ENCODE measurements at regions not wholly inside any gene's neighbourhood (a gene's known extent, or its start where the extent isn't known, plus 50 kb on each side); places are given as distances from the start of the nearest gene placed in this dataset.
"Not testable (repeated sequence)": the region's sequence is repeated elsewhere in the genome, so short reads cannot be mapped to it uniquely, and the experiment has no call there.

DNA sequence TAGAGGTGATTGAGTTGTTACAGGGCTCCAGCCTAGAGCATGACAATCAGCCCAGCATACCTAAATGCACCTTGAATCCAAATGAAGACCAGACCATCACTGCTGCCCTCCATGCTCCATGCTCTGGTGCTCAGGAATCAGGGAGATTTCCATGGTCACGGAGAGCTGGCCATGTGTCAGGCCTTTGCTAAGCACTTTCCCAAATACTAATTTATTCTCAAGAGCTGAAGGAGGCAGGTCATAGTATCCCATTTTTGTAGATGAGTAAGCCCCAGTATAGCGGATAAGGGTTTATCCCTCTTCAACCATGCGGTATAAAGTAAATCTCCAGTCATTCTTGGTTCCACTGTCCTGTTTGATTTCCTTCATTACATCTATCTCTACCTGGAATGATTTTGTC lies 240.8 kb downstream of the TFAP2A start:
- ChIA-PET POLR2A (ENCODE audit: unreplicated experiment) (no interaction called here), CTCF (interaction anchor here (0.6 kb wide), 1 partner anchor 222 kb away, joined by 5 read pairs; no protein-coding TSS in a partner anchor)
- Histone ChIP-seq H3K9ac (ENCODE audit: low read length) (no peak overlapping the region), H3K4me1 (ENCODE audit: insufficient read depth, low read length) (peaks cover 34% of the 10 kb centered on the region), H2AFZ (ENCODE audit: low read length) (no peak overlapping the region), H3K27ac (ENCODE audit: low read length) (no peak overlapping the region), H3K79me2 (ENCODE audit: low read length) (no peaks in the 10 kb centered on the region), H3K27me3 (ENCODE audit: low read length) (no peaks in the 10 kb centered on the region), H3K9me2 (replicated peaks; ENCODE audit: low read length) (no peaks in the 10 kb centered on the region), H3K9me3 (ENCODE audit: low read length) (no peaks in the 10 kb centered on the region), H4K20me1 (ENCODE audit: low read length) (no peaks in the 10 kb centered on the region), H3K4me2 (ENCODE audit: low read length) (no peak overlapping the region), H3F3A (ENCODE audit: low read length, unreplicated experiment) (peaks cover 8% of the 10 kb centered on the region), H3K36me3 (ENCODE audit: low read depth, low read length) (no peaks in the 10 kb centered on the region), H3K4me3 (ENCODE audit: low read length) (no peak overlapping the region)
- ATAC-seq (no peak), DNase-seq (no peak)
- intact Hi-C loops (cut with micrococcal nuclease) = no loop called here
- no TSS peak for BruUV-seq (replicated peaks)
- TF ChIP-seq EZH2 (IDR thresholded peaks at IDR 0.05; ENCODE audit: low read length, unreplicated experiment) (no peak), EZH2phosphoT487 (IDR thresholded peaks at IDR 0.05; ENCODE audit: borderline replicate concordance, low read length) (no peak)
- TF ChIP-seq, protein P1, sequence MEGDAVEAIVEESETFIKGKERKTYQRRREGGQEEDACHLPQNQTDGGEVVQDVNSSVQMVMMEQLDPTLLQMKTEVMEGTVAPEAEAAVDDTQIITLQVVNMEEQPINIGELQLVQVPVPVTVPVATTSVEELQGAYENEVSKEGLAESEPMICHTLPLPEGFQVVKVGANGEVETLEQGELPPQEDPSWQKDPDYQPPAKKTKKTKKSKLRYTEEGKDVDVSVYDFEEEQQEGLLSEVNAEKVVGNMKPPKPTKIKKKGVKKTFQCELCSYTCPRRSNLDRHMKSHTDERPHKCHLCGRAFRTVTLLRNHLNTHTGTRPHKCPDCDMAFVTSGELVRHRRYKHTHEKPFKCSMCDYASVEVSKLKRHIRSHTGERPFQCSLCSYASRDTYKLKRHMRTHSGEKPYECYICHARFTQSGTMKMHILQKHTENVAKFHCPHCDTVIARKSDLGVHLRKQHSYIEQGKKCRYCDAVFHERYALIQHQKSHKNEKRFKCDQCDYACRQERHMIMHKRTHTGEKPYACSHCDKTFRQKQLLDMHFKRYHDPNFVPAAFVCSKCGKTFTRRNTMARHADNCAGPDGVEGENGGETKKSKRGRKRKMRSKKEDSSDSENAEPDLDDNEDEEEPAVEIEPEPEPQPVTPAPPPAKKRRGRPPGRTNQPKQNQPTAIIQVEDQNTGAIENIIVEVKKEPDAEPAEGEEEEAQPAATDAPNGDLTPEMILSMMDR (conservative IDR thresholded peaks at IDR 0.05; ENCODE audit: low read depth, low read length) = no peak

DNA sequence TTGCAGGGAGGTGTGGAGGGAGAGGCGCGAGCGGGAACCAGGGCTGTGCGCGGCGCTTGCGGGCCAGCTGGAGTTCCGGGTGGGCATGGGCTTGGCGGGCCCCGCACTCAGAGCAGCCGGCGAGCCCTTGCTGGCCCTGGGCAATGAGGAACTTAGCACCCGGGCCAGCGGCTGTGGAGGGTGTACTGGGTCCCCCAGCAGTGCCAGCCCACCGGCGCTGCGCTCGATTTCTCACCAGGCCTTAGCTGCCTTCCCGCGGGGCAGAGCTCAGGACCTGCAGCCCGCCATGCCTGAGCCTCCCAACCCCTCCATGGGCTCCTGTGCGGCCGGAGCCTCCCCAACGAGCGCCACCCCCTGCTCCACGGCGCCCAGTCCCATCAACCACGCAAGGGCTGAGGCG lies 243.2 kb downstream of the TFAP2A start:
- CTCF ChIA-PET; intact Hi-C loops (cut with micrococcal nuclease); BruUV-seq (replicated peaks); H3K36me3 ChIP-seq (ENCODE audit: low read depth, low read length); H3K9me3 ChIP-seq (ENCODE audit: low read length); H4K20me1 ChIP-seq (ENCODE audit: low read length); H3K9ac ChIP-seq (ENCODE audit: low read length); H2AFZ ChIP-seq (ENCODE audit: low read length); H3K79me2 ChIP-seq (ENCODE audit: low read length); DNase-seq; H3K9me2 ChIP-seq (replicated peaks; ENCODE audit: low read length); H3K4me2 ChIP-seq (ENCODE audit: low read length); H3F3A ChIP-seq (ENCODE audit: low read length, unreplicated experiment); H3K4me3 ChIP-seq (ENCODE audit: low read length); POLR2A ChIA-PET (ENCODE audit: unreplicated experiment); H3K27ac ChIP-seq (ENCODE audit: low read length); ATAC-seq; H3K27me3 ChIP-seq (ENCODE audit: low read length): not testable (repeated sequence)
- peaks cover 31% of the 10 kb centered on the region for H3K4me1 ChIP-seq (ENCODE audit: insufficient read depth, low read length)

DNA sequence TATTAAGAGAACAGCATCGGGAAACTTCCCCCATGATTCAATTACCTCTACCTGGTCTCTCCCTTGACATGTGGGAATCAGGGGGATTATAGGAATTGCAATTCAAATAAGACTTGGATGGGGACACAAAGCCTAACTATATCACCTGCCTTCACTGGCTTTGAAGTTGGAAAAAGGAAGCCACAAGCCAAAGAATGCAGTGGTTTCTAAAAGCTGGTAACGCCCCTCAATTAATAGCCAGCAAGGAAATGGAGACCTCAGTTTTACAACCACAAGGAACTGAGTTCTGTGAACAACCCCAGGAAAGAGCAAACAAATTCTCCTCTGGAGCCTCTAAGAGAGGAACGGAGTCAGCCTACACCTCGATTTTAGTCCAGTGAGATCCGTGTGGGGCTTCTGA lies 244.1 kb downstream of the TFAP2A start:
- TF ChIP-seq, protein P1 (conservative IDR thresholded peaks at IDR 0.05; ENCODE audit: low read depth, low read length) = no peak
- TF ChIP-seq EZH2phosphoT487 (IDR thresholded peaks at IDR 0.05; ENCODE audit: borderline replicate concordance, low read length) (no peak), EZH2 (IDR thresholded peaks at IDR 0.05; ENCODE audit: low read length, unreplicated experiment) (no peak)
- Histone ChIP-seq H3K27me3 (ENCODE audit: low read length) (no peaks in the 10 kb centered on the region), H3K4me2 (ENCODE audit: low read length) (no peak overlapping the region), H2AFZ (ENCODE audit: low read length) (peak overlapping the region; percentile 49; the same call in 1 of the 2 replicates), H3K9ac (ENCODE audit: low read length) (no peak overlapping the region), H3K79me2 (ENCODE audit: low read length) (no peaks in the 10 kb centered on the region), H3K27ac (ENCODE audit: low read length) (no peak overlapping the region), H3F3A (ENCODE audit: low read length, unreplicated experiment) (peaks cover 8% of the 10 kb centered on the region), H3K4me3 (ENCODE audit: low read length) (no peak overlapping the region), H3K9me3 (ENCODE audit: low read length) (no peaks in the 10 kb centered on the region), H4K20me1 (ENCODE audit: low read length) (no peaks in the 10 kb centered on the region), H3K4me1 (ENCODE audit: insufficient read depth, low read length) (peaks cover 29% of the 10 kb centered on the region), H3K36me3 (ENCODE audit: low read depth, low read length) (no peaks in the 10 kb centered on the region), H3K9me2 (replicated peaks; ENCODE audit: low read length) (no peaks in the 10 kb centered on the region)
- ATAC-seq (no peak), DNase-seq (peak; percentile 22)
- intact Hi-C loops (cut with micrococcal nuclease) = no loop called here
- no TSS peak for BruUV-seq (replicated peaks)
- ChIA-PET CTCF (no interaction called here), POLR2A (ENCODE audit: unreplicated experiment) (no interaction called here)

Measured in PC-3 (cell line).